H9 (cell line): ENCODE measurements at regions not wholly inside any gene's neighbourhood (a gene's known extent, or its start where the extent isn't known, plus 50 kb on each side); places are given as distances from the start of the nearest gene placed in this dataset.

Experiments used
- DNase-seq: peaks from one replicate; pipeline ENCODE4 v3.0.0-alpha.2; 2017
- H2AFZ ChIP-seq: one replicate; pipeline ENCODE4 v1.6.1; 2013; ENCODE audit warnings: mild to moderate bottlenecking, low read length, control low read depth, moderate library complexity
- H2AK5ac ChIP-seq: 2 replicates; pipeline ENCODE4 v1.6.1; 2013; ENCODE audit warnings: low read length, control low read depth, mixed read lengths; ENCODE audit not compliant: insufficient read length
- H2BK120ac ChIP-seq: one replicate; pipeline ENCODE4 v1.6.1; 2013; ENCODE audit warnings: low read depth, mild to moderate bottlenecking, low read length, control low read depth, inconsistent platforms; ENCODE audit not compliant: poor library complexity, severe bottlenecking
- H2BK12ac ChIP-seq: 2 replicates; pipeline ENCODE4 v1.6.1; 2013; ENCODE audit warnings: low read length, control low read depth, mixed read lengths, low read depth; ENCODE audit not compliant: insufficient read length
- H2BK15ac ChIP-seq: 2 replicates; pipeline ENCODE4 v1.6.1; 2013; ENCODE audit warnings: low read depth, low read length, control low read depth
- H2BK20ac ChIP-seq: one replicate; pipeline ENCODE4 v1.6.1; 2013; ENCODE audit warnings: low read depth, mild to moderate bottlenecking, low read length, control low read depth, inconsistent platforms; ENCODE audit not compliant: poor library complexity, severe bottlenecking
- H2BK5ac ChIP-seq: 2 replicates; pipeline ENCODE4 v1.6.1; 2013; ENCODE audit warnings: low read length, control low read depth, mixed read lengths; ENCODE audit not compliant: insufficient read length
- H3K14ac ChIP-seq: 2 replicates; pipeline ENCODE4 v1.6.1; 2013; ENCODE audit warnings: low read length, control low read depth; ENCODE audit not compliant: insufficient read depth
- H3K18ac ChIP-seq: 2 replicates; pipeline ENCODE4 v1.6.1; 2013; ENCODE audit warnings: low read depth, mild to moderate bottlenecking, mixed read lengths, low read length, control low read depth; ENCODE audit not compliant: insufficient read length
- H3K23ac ChIP-seq: 2 replicates; pipeline ENCODE4 v1.6.1; 2013; ENCODE audit warnings: low read length, control low read depth, mixed read lengths, low read depth; ENCODE audit not compliant: insufficient read length
- H3K23me2 ChIP-seq: 2 replicates; pipeline ENCODE4 v1.6.1; 2013; ENCODE audit warnings: low read depth, mild to moderate bottlenecking, mixed read lengths, low read length, control low read depth; ENCODE audit not compliant: insufficient read length, poor library complexity, severe bottlenecking
- H3K27ac ChIP-seq: 2 replicates; pipeline ENCODE4 v1.5.1; 2013; ENCODE audit warnings: low read length, control low read depth, mixed read lengths, low read depth; ENCODE audit not compliant: insufficient read length
- H3K27me3 ChIP-seq: 2 replicates; pipeline ENCODE4 v1.6.1; 2013; ENCODE audit warnings: low read length, control low read depth, inconsistent platforms; ENCODE audit not compliant: insufficient read depth
- H3K4ac ChIP-seq: 2 replicates; pipeline ENCODE4 v1.6.1; 2013; ENCODE audit warnings: low read depth, mild to moderate bottlenecking, control low read depth, inconsistent platforms, low read length, moderate library complexity
- H3K4me1 ChIP-seq: 2 replicates; pipeline ENCODE4 v1.6.1; 2013; ENCODE audit warnings: low read length, control low read depth, inconsistent platforms; ENCODE audit not compliant: insufficient read depth
- H3K4me2 ChIP-seq: 2 replicates; pipeline ENCODE4 v1.6.1; 2013; ENCODE audit warnings: low read length, control low read depth, mixed read lengths; ENCODE audit not compliant: insufficient read length, insufficient read depth
- H3K56ac ChIP-seq: 2 replicates; pipeline ENCODE4 v1.6.1; 2013; ENCODE audit warnings: low read depth, mild to moderate bottlenecking, mixed read lengths, low read length, control low read depth; ENCODE audit not compliant: insufficient read length
- H3K79me1 ChIP-seq: 2 replicates; pipeline ENCODE4 v1.6.1; 2013; ENCODE audit warnings: low read depth, mild to moderate bottlenecking, moderate library complexity, low read length, control low read depth, inconsistent platforms; ENCODE audit not compliant: insufficient read depth, poor library complexity, severe bottlenecking
- H3K79me2 ChIP-seq: 2 replicates; pipeline ENCODE4 v1.6.1; 2013; ENCODE audit warnings: low read length, control low read depth, inconsistent platforms; ENCODE audit not compliant: insufficient read depth
- H3K9ac ChIP-seq: 2 replicates; pipeline ENCODE4 v1.6.1; 2013; ENCODE audit warnings: low read length, control low read depth, mixed read lengths; ENCODE audit not compliant: insufficient read length; ENCODE audit errors: extremely low read depth
- H3K9me3 ChIP-seq: one replicate; pipeline ENCODE4 v1.6.1; 2013; ENCODE audit warnings: low read depth, low read length, inconsistent platforms; ENCODE audit not compliant: control insufficient read depth
- H3T11ph ChIP-seq: one replicate; pipeline ENCODE4 v1.6.1; 2013; ENCODE audit warnings: mild to moderate bottlenecking, low read length, control low read depth, inconsistent platforms
- H4K20me1 ChIP-seq: one replicate; pipeline ENCODE4 v1.6.1; 2013; ENCODE audit not compliant: control insufficient read depth, insufficient read length, insufficient read depth
- H4K5ac ChIP-seq: 2 replicates; pipeline ENCODE4 v1.6.1; 2013; ENCODE audit warnings: low read depth, mild to moderate bottlenecking, mixed read lengths, low read length, control low read depth; ENCODE audit not compliant: insufficient read length
- H4K8ac ChIP-seq: replicated peaks from 2 replicates; pipeline ENCODE4 v1.6.1; 2013; ENCODE audit warnings: low read length, control low read depth, mixed read lengths, low read depth; ENCODE audit not compliant: insufficient read length
- H4K91ac ChIP-seq: 2 replicates; pipeline ENCODE4 v1.6.1; 2013; ENCODE audit warnings: low read depth, mild to moderate bottlenecking, moderate library complexity, mixed read lengths, low read length, control low read depth; ENCODE audit not compliant: insufficient read length
- H3K27ac Mint-ChIP-seq, 3 experiments: 2 replicates in 2 of 3; 3 replicates in 1 of 3; pipeline ENCODE4 v1.8.0; 2020 to 2021; ENCODE audit warnings: mixed read lengths in 3 of 3, mild to moderate bottlenecking in 1 of 3, moderate library complexity in 1 of 3
- H3K27me3 Mint-ChIP-seq: 2 replicates; pipeline ENCODE4 v1.8.0; 2021; ENCODE audit warnings: low read depth, mild to moderate bottlenecking, moderate library complexity, mixed read lengths
- H3K36me3 Mint-ChIP-seq, 3 experiments: 2 replicates in 2 of 3; 3 replicates in 1 of 3; pipeline ENCODE4 v1.8.0; 2020 to 2021; ENCODE audit warnings: low read depth in 3 of 3, mixed read lengths in 3 of 3; ENCODE audit not compliant: insufficient read depth in 1 of 3
- H3K4me1 Mint-ChIP-seq, 2 experiments: 2 replicates each; pipeline ENCODE4 v1.8.0; 2020; ENCODE audit warnings: mixed read lengths in 2 of 2
- H3K4me3 Mint-ChIP-seq, 2 experiments: 2 replicates in 1 of 2; 3 replicates in 1 of 2; pipeline ENCODE4 v1.8.0; 2020 to 2021; ENCODE audit warnings: mild to moderate bottlenecking in 2 of 2, mixed read lengths in 2 of 2, moderate library complexity in 1 of 2
- H3K9me3 Mint-ChIP-seq, 2 experiments: 2 replicates in 1 of 2; 3 replicates in 1 of 2; pipeline ENCODE4 v1.8.0; 2020; ENCODE audit warnings: mild to moderate bottlenecking in 2 of 2, mixed read lengths in 2 of 2, moderate library complexity in 1 of 2
- WGBS: extraction: QIAGEN DNeasy Blood & Tissue Kit; methylation state at CpG from one replicate; pipeline ENCODE4 v1.1.7; 2013; ENCODE audit warnings: missing lambda C conversion rate, low lambda C conversion rate, mixed read lengths; ENCODE audit not compliant: insufficient read length; ENCODE audit errors: extremely low coverage; 5-methylcytosine and 5-hydroxymethylcytosine counted together
- TF ChIP-seq, protein P1 (sequence below): fragments of 200-600 bp; sonication (generic); conservative IDR thresholded peaks from 3 replicates; pipeline ENCODE4 v1.8.0; 2021; ENCODE audit warnings: antibody characterized with exemption, mild to moderate bottlenecking

DNA sequence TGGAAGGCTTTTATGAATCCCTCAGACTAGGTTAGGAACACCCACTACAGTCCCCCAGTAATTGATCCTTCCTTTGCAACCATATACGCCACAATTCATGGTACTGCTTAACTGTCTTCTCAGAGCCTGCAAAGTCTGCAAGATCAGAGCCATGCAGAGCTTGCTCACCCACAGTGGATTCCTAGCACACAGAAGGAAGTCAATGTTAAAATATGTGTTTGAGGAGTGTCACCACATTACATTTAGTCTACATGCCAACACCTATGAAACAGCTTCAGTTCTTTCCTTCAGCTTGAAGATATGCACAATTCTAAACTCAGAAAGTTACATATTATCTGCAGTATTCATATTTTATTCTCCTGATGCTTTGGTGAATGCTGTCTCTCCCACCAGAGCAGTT lies 138.5 kb downstream of the NDUFA12 start:
- H2BK120ac ChIP-seq, result no peak overlapping the region
- H3K36me3 Mint-ChIP-seq, result no peaks in the 10 kb centered on the region
- no peak overlapping the region for H2BK12ac ChIP-seq
- H3K79me2 ChIP-seq, result no peaks in the 10 kb centered on the region
- H3K4me3 Mint-ChIP-seq, result no peak overlapping the region
- no peak overlapping the region for H2AK5ac ChIP-seq
- H2BK5ac ChIP-seq, result no peak overlapping the region
- H3K4me2 ChIP-seq, result no peak overlapping the region
- H3K4me1 ChIP-seq, result no peaks in the 10 kb centered on the region
- H3K9ac ChIP-seq, result no peak overlapping the region
- no peak overlapping the region for H3K27ac ChIP-seq
- no peak overlapping the region for H3K18ac ChIP-seq
- no peak overlapping the region for H3K4ac ChIP-seq
- no peak overlapping the region for H3K23ac ChIP-seq
- no peak overlapping the region for H4K5ac ChIP-seq
- no peak overlapping the region for H2BK15ac ChIP-seq
- no peaks in the 10 kb centered on the region for H3K27me3 ChIP-seq
- H3K14ac ChIP-seq, result no peak overlapping the region
- TF ChIP-seq, protein P1, sequence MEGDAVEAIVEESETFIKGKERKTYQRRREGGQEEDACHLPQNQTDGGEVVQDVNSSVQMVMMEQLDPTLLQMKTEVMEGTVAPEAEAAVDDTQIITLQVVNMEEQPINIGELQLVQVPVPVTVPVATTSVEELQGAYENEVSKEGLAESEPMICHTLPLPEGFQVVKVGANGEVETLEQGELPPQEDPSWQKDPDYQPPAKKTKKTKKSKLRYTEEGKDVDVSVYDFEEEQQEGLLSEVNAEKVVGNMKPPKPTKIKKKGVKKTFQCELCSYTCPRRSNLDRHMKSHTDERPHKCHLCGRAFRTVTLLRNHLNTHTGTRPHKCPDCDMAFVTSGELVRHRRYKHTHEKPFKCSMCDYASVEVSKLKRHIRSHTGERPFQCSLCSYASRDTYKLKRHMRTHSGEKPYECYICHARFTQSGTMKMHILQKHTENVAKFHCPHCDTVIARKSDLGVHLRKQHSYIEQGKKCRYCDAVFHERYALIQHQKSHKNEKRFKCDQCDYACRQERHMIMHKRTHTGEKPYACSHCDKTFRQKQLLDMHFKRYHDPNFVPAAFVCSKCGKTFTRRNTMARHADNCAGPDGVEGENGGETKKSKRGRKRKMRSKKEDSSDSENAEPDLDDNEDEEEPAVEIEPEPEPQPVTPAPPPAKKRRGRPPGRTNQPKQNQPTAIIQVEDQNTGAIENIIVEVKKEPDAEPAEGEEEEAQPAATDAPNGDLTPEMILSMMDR, result no peak
- no peaks in the 10 kb centered on the region for H4K20me1 ChIP-seq
- H3K56ac ChIP-seq, result no peak overlapping the region
- H2AFZ ChIP-seq, result no peak overlapping the region
- H3K9me3 ChIP-seq, result no peaks in the 10 kb centered on the region
- H4K91ac ChIP-seq, result no peak overlapping the region
- no peak for DNase-seq
- H3K27me3 Mint-ChIP-seq, result peaks cover 4% of the 10 kb centered on the region
- no CpG with 5 or more reads among the region's 1 CpG for WGBS
- H3K23me2 ChIP-seq, result no peaks in the 10 kb centered on the region
- H3T11ph ChIP-seq, result no peak overlapping the region
- H4K8ac ChIP-seq, result no peak overlapping the region
- H3K9me3 Mint-ChIP-seq, result no peaks in the 10 kb centered on the region
- no peak overlapping the region; a peak in 1 of 7 replicates for H3K27ac Mint-ChIP-seq
- no peak overlapping the region for H2BK20ac ChIP-seq
- no peaks in the 10 kb centered on the region for H3K79me1 ChIP-seq
- H3K4me1 Mint-ChIP-seq, result no peaks in the 10 kb centered on the region
